ENCODE measurements at regions not wholly inside any gene's neighbourhood (a gene's known extent, or its start where the extent isn't known, plus 50 kb on each side); places are given as distances from the start of the nearest gene placed in this dataset.
A peak's percentile ranks its signal among the peaks of the same experiment; 100 is the strongest.

- TF ChIP-seq EZH2 (IDR thresholded peaks at IDR 0.05; ENCODE audit: borderline replicate concordance, low read depth, low read length, severe bottlenecking) (no peak), CTCF (IDR thresholded peaks at IDR 0.05; ENCODE audit: borderline replicate concordance, extremely low read depth, low read length, poor library complexity, severe bottlenecking) (no peak)
- no peak for DNase-seq
- no peak overlapping the region for H3K9ac ChIP-seq (ENCODE audit: low read depth, low read length)
- no peaks in the 10 kb centered on the region for H3K79me2 ChIP-seq (ENCODE audit: insufficient read depth, low read length)
- no peak overlapping the region for H3K4me2 ChIP-seq (ENCODE audit: insufficient read depth, low read length)
- peaks cover 32% of the 10 kb centered on the region for H3K27me3 ChIP-seq (ENCODE audit: insufficient read depth, low read length, poor library complexity)
- ATAC-seq (ENCODE audit: insufficient read depth, low read depth) = no peak
- no peaks in the 10 kb centered on the region; the same call in 1 of the 2 replicates for H4K20me1 ChIP-seq (ENCODE audit: insufficient read depth, low read length)
- H2AFZ ChIP-seq (ENCODE audit: low read depth, low read length) = no peak overlapping the region
- no peaks in the 10 kb centered on the region for H3K9me3 ChIP-seq (ENCODE audit: insufficient read depth, low read length, severe bottlenecking)
- no peak overlapping the region for H3K4me3 ChIP-seq (ENCODE audit: low read depth in 1 of 2, low read length in 2 of 2)
- no peaks in the 10 kb centered on the region for H3K36me3 ChIP-seq (ENCODE audit: insufficient read depth, low read length)
- H3K27ac ChIP-seq (ENCODE audit: low read length) = no peak overlapping the region
- no peaks in the 10 kb centered on the region for H3K4me1 ChIP-seq (ENCODE audit: insufficient read depth, low read length)
These were observed 114.0 kb upstream of the GJB5 start for GRCh38 chr1:34640654-34641401.

GRCh38 chr1:34642679-34643078 lies 112.2 kb upstream of the GJB5 start:
- DNase-seq (no peak), ATAC-seq (ENCODE audit: insufficient read depth, low read depth) (no peak)
- H3K4me3 ChIP-seq (ENCODE audit: low read depth in 1 of 2, low read length in 2 of 2) = no peak overlapping the region
- H3K9ac ChIP-seq (ENCODE audit: low read depth, low read length) = no peak overlapping the region
- no peak overlapping the region for H2AFZ ChIP-seq (ENCODE audit: low read depth, low read length)
- no peaks in the 10 kb centered on the region; the same call in 1 of the 2 replicates for H4K20me1 ChIP-seq (ENCODE audit: insufficient read depth, low read length)
- no peak overlapping the region for H3K27ac ChIP-seq (ENCODE audit: low read length)
- no peaks in the 10 kb centered on the region for H3K4me1 ChIP-seq (ENCODE audit: insufficient read depth, low read length)
- no peaks in the 10 kb centered on the region for H3K9me3 ChIP-seq (ENCODE audit: insufficient read depth, low read length, severe bottlenecking)
- H3K4me2 ChIP-seq (ENCODE audit: insufficient read depth, low read length) = no peak overlapping the region
- TF ChIP-seq CTCF (IDR thresholded peaks at IDR 0.05; ENCODE audit: borderline replicate concordance, extremely low read depth, low read length, poor library complexity, severe bottlenecking) (peak; percentile 18), EZH2 (IDR thresholded peaks at IDR 0.05; ENCODE audit: borderline replicate concordance, low read depth, low read length, severe bottlenecking) (no peak)
- H3K27me3 ChIP-seq (ENCODE audit: insufficient read depth, low read length, poor library complexity) = peaks cover 39% of the 10 kb centered on the region
- H3K36me3 ChIP-seq (ENCODE audit: insufficient read depth, low read length) = no peaks in the 10 kb centered on the region
- no peaks in the 10 kb centered on the region for H3K79me2 ChIP-seq (ENCODE audit: insufficient read depth, low read length)

- no peaks in the 10 kb centered on the region for H3K36me3 ChIP-seq (ENCODE audit: insufficient read depth, low read length)
- DNase-seq = no peak
- TF ChIP-seq CTCF (IDR thresholded peaks at IDR 0.05; ENCODE audit: borderline replicate concordance, extremely low read depth, low read length, poor library complexity, severe bottlenecking) (no peak), EZH2 (IDR thresholded peaks at IDR 0.05; ENCODE audit: borderline replicate concordance, low read depth, low read length, severe bottlenecking) (no peak)
- H4K20me1 ChIP-seq (ENCODE audit: insufficient read depth, low read length) = no peaks in the 10 kb centered on the region
- H3K27ac ChIP-seq (ENCODE audit: low read length) = no peak overlapping the region
- H3K9ac ChIP-seq (ENCODE audit: low read depth, low read length) = no peak overlapping the region
- ATAC-seq (ENCODE audit: insufficient read depth, low read depth) = no peak
- H3K4me1 ChIP-seq (ENCODE audit: insufficient read depth, low read length) = no peaks in the 10 kb centered on the region
- no peaks in the 10 kb centered on the region for H3K9me3 ChIP-seq (ENCODE audit: insufficient read depth, low read length, severe bottlenecking)
- no peaks in the 10 kb centered on the region for H3K79me2 ChIP-seq (ENCODE audit: insufficient read depth, low read length)
- H3K4me3 ChIP-seq (ENCODE audit: low read depth in 1 of 2, low read length in 2 of 2) = no peak overlapping the region
- H2AFZ ChIP-seq (ENCODE audit: low read depth, low read length) = no peak overlapping the region
- no peak overlapping the region for H3K4me2 ChIP-seq (ENCODE audit: insufficient read depth, low read length)
- peaks cover 33% of the 10 kb centered on the region for H3K27me3 ChIP-seq (ENCODE audit: insufficient read depth, low read length, poor library complexity)
These were observed 109.6 kb upstream of the GJB5 start for GRCh38 chr1:34645109-34645688.

Data from DND-41 (cell line).